Ishikawa (cell line): ENCODE measurements at regions not wholly inside any gene's neighbourhood (a gene's known extent, or its start where the extent isn't known, plus 50 kb on each side); places are given as distances from the start of the nearest gene placed in this dataset.

Source experiments
- CEBPB ChIP-seq: IDR thresholded peaks from 2 replicates; pipeline ENCODE4 v1.6.1; 2012
- CREB1 ChIP-seq: IDR thresholded peaks from 2 replicates; pipeline ENCODE4 v1.6.1; 2012; ENCODE audit warnings: low read depth
- EGR1 ChIP-seq: IDR thresholded peaks from 2 replicates; pipeline ENCODE4 v1.6.1; 2012
- EP300 ChIP-seq: IDR thresholded peaks from 2 replicates; pipeline ENCODE4 v1.6.1; 2012; ENCODE audit warnings: borderline replicate concordance
- MAX ChIP-seq: IDR thresholded peaks from 2 replicates; pipeline ENCODE4 v1.6.1; 2012
- RAD21 ChIP-seq: IDR thresholded peaks from 2 replicates; pipeline ENCODE4 v1.6.1; 2012; ENCODE audit warnings: low read depth
- REST ChIP-seq: IDR thresholded peaks from 2 replicates; pipeline ENCODE4 v1.6.1; 2012; ENCODE audit warnings: low read depth, mild to moderate bottlenecking
- TAF1 ChIP-seq: IDR thresholded peaks from 2 replicates; pipeline ENCODE4 v1.6.1; 2012; ENCODE audit warnings: low read depth, mild to moderate bottlenecking
- TCF12 ChIP-seq: IDR thresholded peaks from 2 replicates; pipeline ENCODE4 v1.6.1; 2012; ENCODE audit warnings: low read depth
- TEAD4 ChIP-seq: IDR thresholded peaks from 2 replicates; pipeline ENCODE4 v1.6.1; 2012
- USF1 ChIP-seq: IDR thresholded peaks from 2 replicates; pipeline ENCODE4 v1.6.1; 2012
- YY1 ChIP-seq: IDR thresholded peaks from 2 replicates; pipeline ENCODE4 v1.6.1; 2012; ENCODE audit warnings: low read depth
- ZBTB7A ChIP-seq: IDR thresholded peaks from 2 replicates; pipeline ENCODE4 v1.6.1; 2012; ENCODE audit warnings: low read depth

- TF ChIP-seq MAX = no peak
- TF ChIP-seq ZBTB7A = no peak
- TF ChIP-seq CEBPB = no peak
- no peak for TF ChIP-seq EP300
- TF ChIP-seq REST = no peak
- no peak for TF ChIP-seq YY1
- TF ChIP-seq EGR1 = no peak
- TF ChIP-seq TCF12 = no peak
- TF ChIP-seq CREB1 = no peak
- TF ChIP-seq TEAD4 = no peak
- no peak for TF ChIP-seq RAD21
- no peak for TF ChIP-seq TAF1
- TF ChIP-seq USF1 = no peak
These were observed 110.2 kb upstream of the ACKR3 start for GRCh38 chr2:236459393-236459792.
